IPS DF 4.7 (cell line): ENCODE measurements at regions not wholly inside any gene's neighbourhood (a gene's known extent, or its start where the extent isn't known, plus 50 kb on each side); places are given as distances from the start of the nearest gene placed in this dataset.
"Not testable (repeated sequence)": the region's sequence is repeated elsewhere in the genome, so short reads cannot be mapped to it uniquely, and the experiment has no call there.

Experiments
- DNase-seq: peaks from one replicate; pipeline ENCODE4 v3.0.0-alpha.2; 2013; ENCODE audit warnings: low spot score; ENCODE audit errors: extremely low read depth

GRCh38 chr2:21331625-21332370 is 208.0 kb downstream of the TDRD15 start:
- no peak for DNase-seq

- DNase-seq, result no peak
These were observed 209.3 kb downstream of the TDRD15 start for GRCh38 chr2:21332993-21333625.

GRCh38 chr2:21333684-21334083 is 209.9 kb downstream of the TDRD15 start:
- DNase-seq, result no peak

GRCh38 chr2:21346984-21347383 is 223.2 kb downstream of the TDRD15 start:
- no peak for DNase-seq

GRCh38 chr2:21353879-21354679 is 230.3 kb downstream of the TDRD15 start:
- DNase-seq, result no peak

GRCh38 chr2:21356086-21356856 is 232.5 kb downstream of the TDRD15 start:
- no peak for DNase-seq

- DNase-seq, result no peak
These were observed 233.1 kb downstream of the TDRD15 start for GRCh38 chr2:21356857-21357255.

GRCh38 chr2:21358976-21359375 is 235.2 kb downstream of the TDRD15 start:
- DNase-seq, result no peak

- DNase-seq, result no peak
These were observed 237.6 kb downstream of the TDRD15 start for GRCh38 chr2:21361384-21361783.

- DNase-seq, result no peak
These were observed 238.3 kb downstream of the TDRD15 start for GRCh38 chr2:21361957-21362486.

GRCh38 chr2:21363364-21363763 is 239.6 kb downstream of the TDRD15 start:
- no peak for DNase-seq

GRCh38 chr2:21367421-21367820 is 243.7 kb downstream of the TDRD15 start:
- DNase-seq, result no peak

- no peak for DNase-seq
These were observed 246.0 kb downstream of the TDRD15 start for GRCh38 chr2:21369787-21370186.

- no peak for DNase-seq
These were observed 247.8 kb downstream of the TDRD15 start for GRCh38 chr2:21371499-21372003.

GRCh38 chr2:21372654-21373053 is 248.9 kb downstream of the TDRD15 start:
- DNase-seq, result peak; percentile 30

GRCh38 chr2:21376864-21377263 is 253.1 kb downstream of the TDRD15 start:
- DNase-seq, result no peak

GRCh38 chr2:21379140-21379539 is 255.4 kb downstream of the TDRD15 start:
- DNase-seq, result no peak

GRCh38 chr2:21379668-21380067 is 255.9 kb downstream of the TDRD15 start:
- DNase-seq, result not testable (repeated sequence)

- no peak for DNase-seq
These were observed 257.7 kb downstream of the TDRD15 start for GRCh38 chr2:21381421-21381820.

- DNase-seq, result no peak
These were observed 259.1 kb downstream of the TDRD15 start for GRCh38 chr2:21382701-21383520.
